PC-3 (cell line): ENCODE measurements at regions not wholly inside any gene's neighbourhood (a gene's known extent, or its start where the extent isn't known, plus 50 kb on each side); places are given as distances from the start of the nearest gene placed in this dataset.

Experiments used
- ATAC-seq: fragments of 200-7000 bp; cut with Tn5 transposase; 2 replicates; pipeline ENCODE4 v1.9.1; 2020; ENCODE audit warnings: mild to moderate bottlenecking, moderate library complexity
- BruUV-seq: library from RNA; stranded (reverse); fragments of 400-500 nt; replicated peaks from 2 replicates; lab custom pipeline; 2021; lab: Mats Ljungman, UMichigan
- CTCF ChIA-PET: fragments of 300-600 bp; sonication (Branson Sonifier 250); formaldehyde crosslinking; loops from one replicate; lab custom pipeline; 2022; ENCODE audit warnings: antibody characterized with exemption; lab: Charles Lee
- POLR2A ChIA-PET: fragments of 300-600 bp; sonication (Branson Sonifier 250); formaldehyde crosslinking; loops from one replicate; lab custom pipeline; 2022; ENCODE audit warnings: antibody characterized with exemption; ENCODE audit not compliant: unreplicated experiment; lab: Charles Lee
- DNase-seq: peaks from one replicate; pipeline ENCODE4 v3.0.0-alpha.2; 2015
- H2AFZ ChIP-seq: fragments of 300-600 bp; sonication (generic); 2 replicates; pipeline ENCODE4 v1.6.0; 2016; ENCODE audit warnings: antibody characterized with exemption, low read length
- H3F3A ChIP-seq: fragments of 300-600 bp; sonication (generic); one replicate; pipeline ENCODE4 v1.6.0; 2017; ENCODE audit warnings: antibody characterized with exemption, low read length, control low read depth, mild to moderate bottlenecking; ENCODE audit not compliant: unreplicated experiment
- H3K27ac ChIP-seq: fragments of 300-600 bp; sonication (generic); 2 replicates; pipeline ENCODE4 v1.5.1; 2016; ENCODE audit warnings: mild to moderate bottlenecking, low read length
- H3K27me3 ChIP-seq: fragments of 300-600 bp; sonication (generic); 2 replicates; pipeline ENCODE4 v1.6.1; 2016; ENCODE audit warnings: low read length, mixed read lengths
- H3K36me3 ChIP-seq: fragments of 300-600 bp; sonication (generic); 2 replicates; pipeline ENCODE4 v1.6.1; 2016; ENCODE audit warnings: low read depth, mixed run types, low read length, mixed read lengths
- H3K4me1 ChIP-seq: fragments of 300-600 bp; sonication (generic); 2 replicates; pipeline ENCODE4 v1.5.1; 2016; ENCODE audit warnings: low read length; ENCODE audit not compliant: insufficient read depth
- H3K4me2 ChIP-seq: fragments of 300-600 bp; sonication (generic); 2 replicates; pipeline ENCODE4 v1.6.0; 2016; ENCODE audit warnings: low read length
- H3K4me3 ChIP-seq: fragments of 300-600 bp; sonication (generic); 2 replicates; pipeline ENCODE4 v1.5.1; 2016; ENCODE audit warnings: mild to moderate bottlenecking, low read length, mixed read lengths
- H3K79me2 ChIP-seq: fragments of 300-600 bp; sonication (generic); 2 replicates; pipeline ENCODE4 v1.6.1; 2017; ENCODE audit warnings: low read length, mixed read lengths
- H3K9ac ChIP-seq: fragments of 300-600 bp; sonication (generic); 2 replicates; pipeline ENCODE4 v1.6.0; 2016; ENCODE audit warnings: mild to moderate bottlenecking, low read length
- H3K9me2 ChIP-seq: fragments of 300-600 bp; sonication (generic); replicated peaks from 2 replicates; pipeline ENCODE4 v1.6.1; 2016; ENCODE audit warnings: mixed run types, low read length, mixed read lengths
- H3K9me3 ChIP-seq: fragments of 300-600 bp; sonication (generic); 2 replicates; pipeline ENCODE4 v1.6.1; 2016; ENCODE audit warnings: low read length, mixed read lengths
- H4K20me1 ChIP-seq: fragments of 300-600 bp; sonication (generic); 2 replicates; pipeline ENCODE4 v1.6.1; 2016; ENCODE audit warnings: low read length, mixed read lengths
- EZH2 ChIP-seq: fragments of 300-600 bp; sonication (generic); IDR thresholded peaks from one replicate; pipeline ENCODE4 v1.6.1; 2017; ENCODE audit warnings: antibody characterized with exemption, mild to moderate bottlenecking, low read length; ENCODE audit not compliant: unreplicated experiment
- EZH2phosphoT487 ChIP-seq: fragments of 300-600 bp; sonication (generic); IDR thresholded peaks from 2 replicates; pipeline ENCODE4 v1.6.1; 2018; ENCODE audit warnings: mild to moderate bottlenecking, antibody characterized with exemption, low read length, borderline replicate concordance
- intact Hi-C: fragments of 100-400 bp; cut with micrococcal nuclease; formaldehyde crosslinking; loops from 2 replicates; pipeline ENCODE4 v1.9.0; 2023
- TF ChIP-seq, protein P1 (sequence below): fragments of 300-600 bp; sonication (generic); conservative IDR thresholded peaks from 2 replicates; pipeline ENCODE4 v1.5.1; 2017; ENCODE audit warnings: antibody characterized with exemption, low read depth, mild to moderate bottlenecking, low read length

DNA sequence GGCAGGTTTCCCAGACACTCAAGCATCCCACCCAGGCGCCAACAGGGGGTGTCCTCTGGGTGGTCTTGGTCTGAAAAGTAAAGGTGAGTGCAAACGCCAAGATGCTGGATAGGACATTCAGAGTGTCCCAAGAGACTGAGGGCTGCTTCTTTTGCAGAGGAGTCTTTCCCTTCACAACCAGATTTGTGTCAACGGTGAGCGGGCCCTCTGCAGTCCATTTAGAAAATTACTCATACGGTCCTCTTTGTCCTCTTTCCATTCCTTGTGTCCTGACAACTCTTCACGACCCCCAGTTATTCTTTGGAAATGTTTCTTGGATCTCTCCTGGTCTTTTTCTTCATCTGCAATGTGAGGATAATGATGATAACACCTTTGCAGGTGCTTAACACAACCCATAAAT lies 257.8 kb downstream of the CDC5L start:
- Histone ChIP-seq H3K4me1 (peaks cover 25% of the 10 kb centered on the region), H3K27me3 (no peaks in the 10 kb centered on the region), H3K27ac (no peak overlapping the region), H3K9me3 (no peaks in the 10 kb centered on the region), H3K36me3 (no peaks in the 10 kb centered on the region), H3K4me3 (no peak overlapping the region), H3K79me2 (no peaks in the 10 kb centered on the region), H3K4me2 (no peak overlapping the region), H4K20me1 (no peaks in the 10 kb centered on the region), H3F3A (no peaks in the 10 kb centered on the region), H3K9ac (no peak overlapping the region), H2AFZ (no peak overlapping the region), H3K9me2 (no peaks in the 10 kb centered on the region)
- ChIA-PET POLR2A (no interaction called here), CTCF (interaction anchor here (0.7 kb wide), 1 partner anchor 170 kb away, joined by 3 read pairs; no protein-coding TSS in a partner anchor)
- no peak for ATAC-seq
- TF ChIP-seq, protein P1, sequence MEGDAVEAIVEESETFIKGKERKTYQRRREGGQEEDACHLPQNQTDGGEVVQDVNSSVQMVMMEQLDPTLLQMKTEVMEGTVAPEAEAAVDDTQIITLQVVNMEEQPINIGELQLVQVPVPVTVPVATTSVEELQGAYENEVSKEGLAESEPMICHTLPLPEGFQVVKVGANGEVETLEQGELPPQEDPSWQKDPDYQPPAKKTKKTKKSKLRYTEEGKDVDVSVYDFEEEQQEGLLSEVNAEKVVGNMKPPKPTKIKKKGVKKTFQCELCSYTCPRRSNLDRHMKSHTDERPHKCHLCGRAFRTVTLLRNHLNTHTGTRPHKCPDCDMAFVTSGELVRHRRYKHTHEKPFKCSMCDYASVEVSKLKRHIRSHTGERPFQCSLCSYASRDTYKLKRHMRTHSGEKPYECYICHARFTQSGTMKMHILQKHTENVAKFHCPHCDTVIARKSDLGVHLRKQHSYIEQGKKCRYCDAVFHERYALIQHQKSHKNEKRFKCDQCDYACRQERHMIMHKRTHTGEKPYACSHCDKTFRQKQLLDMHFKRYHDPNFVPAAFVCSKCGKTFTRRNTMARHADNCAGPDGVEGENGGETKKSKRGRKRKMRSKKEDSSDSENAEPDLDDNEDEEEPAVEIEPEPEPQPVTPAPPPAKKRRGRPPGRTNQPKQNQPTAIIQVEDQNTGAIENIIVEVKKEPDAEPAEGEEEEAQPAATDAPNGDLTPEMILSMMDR = peak; percentile 16; the same call in 1 of the 2 replicates
- no peak for TF ChIP-seq EZH2phosphoT487
- peak; percentile 10 for DNase-seq
- intact Hi-C loops = loop anchor here (2.0 kb wide), 1 partner anchor 170 kb away; no protein-coding TSS in a partner anchor
- BruUV-seq = no TSS peak

DNA sequence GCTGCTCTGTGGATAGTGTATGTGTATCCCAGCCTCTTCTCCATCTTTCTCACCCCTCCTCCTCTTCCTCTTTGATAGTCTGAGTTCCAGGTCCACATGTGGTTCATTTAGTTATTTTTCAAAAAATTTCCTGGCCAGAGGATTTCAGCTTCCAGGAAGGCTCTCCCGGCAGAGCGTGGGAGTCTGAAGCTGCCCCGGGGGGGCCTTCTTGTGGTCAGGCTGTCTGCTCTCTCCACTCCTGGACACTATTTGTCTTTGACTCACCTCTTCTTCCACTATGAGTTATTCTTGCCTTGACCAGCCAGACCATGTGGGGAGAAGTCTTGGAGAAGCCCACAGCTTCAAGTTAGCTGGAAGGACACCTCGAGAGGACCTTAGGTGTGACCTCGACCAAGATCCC lies 258.8 kb downstream of the CDC5L start:
- H3K79me2 ChIP-seq = no peaks in the 10 kb centered on the region
- H3K36me3 ChIP-seq = no peaks in the 10 kb centered on the region
- no peaks in the 10 kb centered on the region for H3K9me3 ChIP-seq
- BruUV-seq = no TSS peak
- H3K4me1 ChIP-seq = peaks cover 32% of the 10 kb centered on the region
- no peak overlapping the region for H3K27ac ChIP-seq
- ChIA-PET CTCF (no interaction called here), POLR2A (no interaction called here)
- no peak for DNase-seq
- H4K20me1 ChIP-seq = no peaks in the 10 kb centered on the region
- no peak overlapping the region for H3K9ac ChIP-seq
- no peaks in the 10 kb centered on the region for H3K27me3 ChIP-seq
- intact Hi-C loops = no loop called here
- H3F3A ChIP-seq = no peaks in the 10 kb centered on the region
- no peaks in the 10 kb centered on the region for H3K9me2 ChIP-seq
- H3K4me2 ChIP-seq = no peak overlapping the region
- ATAC-seq = no peak
- H3K4me3 ChIP-seq = no peak overlapping the region
- TF ChIP-seq, protein P1 = no peak
- TF ChIP-seq EZH2phosphoT487 = no peak
- TF ChIP-seq EZH2 = no peak
- no peak overlapping the region for H2AFZ ChIP-seq

DNA sequence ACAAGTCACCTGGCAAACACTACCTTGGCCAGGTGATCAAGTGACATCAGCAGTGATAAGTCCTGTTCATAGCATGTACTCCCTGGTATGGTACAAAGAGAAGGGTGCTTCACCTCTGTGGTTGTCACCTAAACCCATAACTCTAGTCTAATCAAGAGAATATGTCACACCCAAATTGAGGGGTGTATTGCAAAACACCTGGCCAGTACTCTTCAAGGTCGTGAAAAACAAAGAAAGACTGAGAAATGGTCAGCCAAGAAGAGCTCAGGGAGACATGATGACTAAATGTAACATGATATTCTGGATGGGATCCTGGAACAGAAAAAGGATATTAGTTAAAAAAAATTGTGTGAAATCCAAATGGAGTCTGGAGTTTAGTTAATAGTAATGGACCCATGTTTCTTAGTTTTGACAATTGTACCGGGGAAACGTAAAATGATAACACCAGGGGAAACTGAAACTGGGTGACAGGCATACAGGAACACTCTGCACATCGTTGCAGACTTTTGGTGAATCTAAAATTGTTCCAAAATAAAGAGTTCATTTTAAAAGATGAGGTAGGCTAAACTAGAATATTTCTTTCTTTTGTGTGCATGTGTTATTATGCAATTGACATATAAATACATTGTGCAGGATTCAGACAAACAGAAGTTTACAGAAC lies 262.0 kb downstream of the CDC5L start:
- Histone ChIP-seq H3K9me3 (no peaks in the 10 kb centered on the region), H4K20me1 (no peaks in the 10 kb centered on the region), H3K4me3 (no peak overlapping the region), H3K9ac (no peak overlapping the region), H3K4me1 (peaks cover 21% of the 10 kb centered on the region), H3K27me3 (no peaks in the 10 kb centered on the region), H3F3A (no peaks in the 10 kb centered on the region), H3K27ac (no peak overlapping the region), H3K79me2 (no peaks in the 10 kb centered on the region), H3K36me3 (no peaks in the 10 kb centered on the region), H2AFZ (no peak overlapping the region), H3K4me2 (no peak overlapping the region), H3K9me2 (no peaks in the 10 kb centered on the region)
- DNase-seq (peak; percentile 53), ATAC-seq (peak; percentile 66)
- CTCF ChIA-PET = interaction anchor here (0.5 to 1.0 kb wide), 4 partner anchors 19 to 196 kb away, joined by 3 to 7 read pairs (median 4); no protein-coding TSS in a partner anchor
- POLR2A ChIA-PET = no interaction called here
- BruUV-seq = no TSS peak
- intact Hi-C loops = loop anchor here (10.0 kb wide), 3 partner anchors 205 to 1065 kb away; no protein-coding TSS in a partner anchor
- no peak for TF ChIP-seq EZH2phosphoT487
- TF ChIP-seq, protein P1 = no peak
- TF ChIP-seq EZH2 = no peak
